ENCODE measurements at regions not wholly inside any gene's neighbourhood (a gene's known extent, or its start where the extent isn't known, plus 50 kb on each side); places are given as distances from the start of the nearest gene placed in this dataset.

- no peak for DNase-seq
Measured at GRCh38 chr1:208923946-208924720, 659.4 kb upstream of the CAMK1G start.

DNA sequence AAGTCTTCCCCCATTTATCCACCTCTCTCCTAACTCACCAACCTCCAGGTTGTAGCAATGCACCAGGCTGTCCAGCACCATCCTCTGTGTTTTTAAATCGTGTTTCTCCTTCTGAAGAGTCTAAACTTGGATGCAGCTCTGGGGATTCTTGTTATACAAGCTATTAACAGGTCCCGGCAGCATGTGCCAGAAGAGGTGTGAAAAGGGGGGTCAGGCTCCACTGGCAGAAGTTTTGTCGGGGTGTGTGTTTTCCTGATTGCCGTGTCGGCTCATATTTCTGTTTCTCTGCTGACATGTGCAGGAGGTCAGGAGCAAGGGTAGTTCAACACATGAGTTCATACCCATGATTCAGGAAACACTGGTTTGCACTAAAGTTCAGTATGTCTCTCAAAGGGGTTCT is 658.6 kb upstream of the CAMK1G start:
- no peak for DNase-seq

GRCh38 chr1:208928349-208929010 is 655.0 kb upstream of the CAMK1G start:
- DNase-seq = no peak

- no peak for DNase-seq
Measured at GRCh38 chr1:208929575-208929974, 653.9 kb upstream of the CAMK1G start.

DNA sequence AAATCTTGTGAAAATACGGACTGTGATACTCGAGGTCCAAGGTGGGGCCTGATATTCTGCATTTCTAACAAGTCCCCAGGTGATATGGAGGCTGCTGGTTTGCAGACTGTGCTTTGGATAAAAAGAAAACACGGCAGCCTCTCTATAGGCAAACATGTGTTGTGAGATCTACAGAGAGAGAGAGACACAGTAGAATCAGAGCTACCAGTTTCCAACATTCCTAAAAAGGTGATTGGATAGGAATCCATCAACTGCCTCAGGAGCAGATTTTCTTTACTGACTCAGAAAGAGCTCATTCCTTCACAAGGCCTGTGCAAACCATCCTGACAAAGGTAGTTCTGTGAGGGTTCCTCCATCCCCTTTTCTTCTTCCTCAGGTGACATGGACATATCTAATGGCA is 651.6 kb upstream of the CAMK1G start:
- no peak for DNase-seq

DNA sequence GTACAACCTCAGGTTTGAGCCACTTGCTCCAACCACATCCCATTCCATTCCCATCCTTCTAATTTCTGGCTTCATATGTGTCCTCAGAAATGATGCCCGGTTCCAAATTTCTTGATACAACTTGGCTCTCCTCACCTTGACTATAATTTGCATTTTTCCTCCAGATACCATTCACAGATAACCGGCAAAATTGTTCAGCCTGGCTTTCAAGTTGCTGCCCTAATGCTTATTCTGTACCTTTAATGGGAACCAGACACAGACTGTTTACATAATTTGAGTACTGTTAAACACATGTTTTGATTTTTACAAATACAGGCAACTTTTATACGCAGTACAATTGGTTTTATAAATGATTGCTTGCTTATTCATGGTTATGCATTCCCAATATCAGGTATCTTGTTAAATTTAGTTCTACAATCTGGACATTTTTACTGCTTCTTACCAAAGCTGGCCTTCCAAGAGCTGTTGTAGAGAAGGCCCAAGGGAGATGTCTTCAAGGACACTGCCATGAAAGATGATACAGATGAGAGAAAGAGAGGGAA is 649.5 kb upstream of the CAMK1G start:
- DNase-seq = no peak

GRCh38 chr1:208934933-208935332 is 648.6 kb upstream of the CAMK1G start:
- no peak for DNase-seq

DNA sequence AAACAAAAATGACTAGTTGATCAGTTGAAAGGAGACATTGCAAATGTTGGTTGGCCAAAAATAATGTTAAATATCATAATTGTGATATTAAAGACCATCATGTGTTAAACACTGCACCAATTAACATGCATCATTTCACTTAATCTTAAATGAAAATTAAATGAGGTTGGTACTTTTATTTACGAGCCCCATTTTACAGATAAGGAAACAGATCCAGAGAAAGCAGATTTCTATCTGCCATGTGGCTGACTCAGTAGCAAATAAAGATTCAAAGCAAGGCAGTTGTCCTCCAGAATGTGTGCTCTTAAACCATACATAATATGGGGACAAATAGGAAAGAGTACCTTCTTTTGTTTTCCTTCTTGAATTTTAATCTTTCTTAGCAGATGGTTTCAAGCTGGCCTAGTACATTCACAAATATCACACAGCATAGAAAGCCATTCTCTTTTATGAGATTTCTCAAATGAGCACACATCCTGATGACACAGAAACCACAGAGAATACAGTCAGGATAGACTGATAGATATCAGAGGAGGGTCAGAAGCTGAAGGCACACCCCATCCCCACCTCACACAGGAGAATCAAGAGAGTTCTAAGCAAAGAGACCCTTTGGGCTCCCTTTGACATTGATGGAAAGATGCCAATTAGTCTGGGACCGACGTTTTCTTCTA is 647.9 kb upstream of the CAMK1G start:
- DNase-seq = no peak

DNA sequence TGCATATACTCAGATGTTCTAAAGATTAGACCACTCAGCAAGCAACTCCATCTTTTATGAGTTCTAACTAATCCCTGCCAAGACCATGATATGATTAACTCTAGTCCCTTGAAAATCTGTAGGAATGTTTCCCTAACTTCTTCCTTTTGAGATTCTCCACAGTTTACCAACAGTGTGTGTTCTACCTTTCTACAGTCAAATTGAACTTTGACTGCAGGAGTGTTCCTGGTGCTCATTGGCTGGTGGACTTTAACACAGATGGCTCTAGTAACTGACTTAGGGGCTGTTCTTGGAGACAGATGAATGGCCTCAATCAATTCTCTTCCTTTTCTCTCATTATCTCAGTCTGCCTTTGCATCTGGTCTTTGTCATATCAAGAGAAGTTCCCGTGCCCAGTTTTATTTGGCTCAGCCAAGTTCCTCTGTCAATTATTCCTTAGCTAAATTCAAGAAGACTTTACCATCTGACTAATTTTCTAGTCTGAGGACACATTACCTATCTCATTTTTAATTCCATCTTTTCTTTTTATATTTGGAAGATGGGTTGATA is 643.9 kb upstream of the CAMK1G start:
- DNase-seq = no peak

DNA sequence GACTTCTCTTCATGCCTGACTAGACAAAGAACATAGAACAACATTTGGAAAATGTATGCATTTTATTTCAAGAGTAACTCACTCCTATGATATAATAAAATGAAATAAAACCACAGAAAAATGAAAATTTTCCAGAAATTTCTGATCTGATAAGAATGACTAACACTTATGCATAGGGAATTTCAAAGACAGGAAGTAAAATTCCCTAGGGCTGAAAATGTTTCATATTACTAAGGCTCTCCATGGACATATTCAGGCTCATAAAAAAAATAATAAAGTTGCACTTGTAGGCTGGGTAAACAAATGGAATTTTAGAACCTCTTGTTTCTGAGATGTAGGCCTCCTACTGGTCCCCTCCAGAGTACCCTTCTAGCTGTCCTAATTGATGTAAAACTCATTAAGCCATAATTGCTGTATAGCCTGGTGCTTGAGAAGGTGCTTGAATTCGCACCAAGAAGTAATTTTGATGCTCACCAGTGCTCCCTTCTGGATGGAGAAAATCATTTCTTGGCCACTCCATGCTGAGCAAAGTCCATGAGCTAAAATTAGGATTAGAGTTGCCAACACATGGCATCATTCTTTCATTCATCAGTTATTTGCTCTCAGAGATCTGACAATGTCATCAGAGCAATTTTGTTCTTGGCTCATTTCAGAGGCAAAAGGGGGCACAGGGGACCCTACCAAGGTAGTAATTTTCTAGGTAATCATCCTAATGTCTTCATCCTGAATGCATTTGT is 641.0 kb upstream of the CAMK1G start:
- DNase-seq = no peak

- DNase-seq = no peak
Measured at GRCh38 chr1:208943291-208943690, 640.2 kb upstream of the CAMK1G start.

GRCh38 chr1:208944981-208945451 is 638.5 kb upstream of the CAMK1G start:
- no peak for DNase-seq

DNA sequence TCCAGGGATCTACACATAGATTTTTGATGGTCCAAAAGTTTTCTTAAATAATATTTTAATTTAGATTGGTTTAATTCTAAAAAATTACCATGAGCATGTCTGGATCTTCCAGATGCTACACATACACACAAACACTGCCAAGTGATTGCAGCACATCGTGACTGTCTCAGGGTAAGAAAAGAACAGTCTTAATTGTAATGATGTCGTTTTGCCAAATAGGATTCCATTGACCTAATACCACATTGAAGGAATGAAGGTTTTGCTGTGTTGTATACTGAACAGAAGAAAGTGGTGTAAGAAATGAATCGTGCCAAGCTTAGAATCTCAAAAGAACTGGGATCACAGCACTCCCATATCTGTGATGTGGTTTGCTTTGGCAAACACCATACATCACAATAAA is 633.3 kb upstream of the CAMK1G start:
- DNase-seq = no peak

- no peak for DNase-seq
Measured at GRCh38 chr1:208951026-208951525, 632.4 kb upstream of the CAMK1G start.

DNA sequence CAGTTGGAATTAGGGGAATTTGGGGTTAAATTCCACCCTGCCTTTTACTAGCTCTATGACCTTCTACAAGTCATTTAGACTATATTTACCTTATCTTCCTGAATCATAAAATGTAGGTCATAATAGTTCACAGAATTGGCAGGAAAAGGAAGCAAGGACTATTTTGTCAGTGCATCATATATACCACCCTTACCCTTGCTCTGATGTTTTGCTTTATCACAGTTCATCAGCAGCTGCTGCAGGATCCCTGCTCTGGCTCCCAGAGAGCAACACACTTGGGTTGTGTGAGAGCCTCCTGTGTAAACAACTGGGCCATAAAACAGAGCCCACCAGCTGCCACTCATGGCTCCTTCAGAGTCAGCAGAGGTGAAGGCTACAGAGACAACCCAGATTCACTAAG is 631.6 kb upstream of the CAMK1G start:
- DNase-seq = peak; percentile 60

DNA sequence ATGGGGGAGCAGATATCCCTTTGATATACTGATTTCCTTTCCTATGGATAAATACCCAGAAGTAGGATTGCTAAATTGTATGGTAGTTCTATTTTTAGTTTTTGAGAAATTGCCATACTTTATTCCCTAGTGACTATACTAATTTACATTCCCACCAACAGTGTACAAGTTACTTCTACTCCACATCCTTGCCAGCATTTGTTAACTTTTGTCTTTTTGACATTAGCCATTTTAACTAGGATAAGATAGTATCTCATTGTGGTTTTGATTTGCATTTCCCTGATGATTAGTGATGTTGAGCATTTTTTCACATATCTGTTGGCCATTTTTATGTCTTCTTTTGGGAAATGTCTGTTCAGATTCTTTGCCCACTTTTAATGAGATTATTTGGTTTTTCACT is 620.6 kb upstream of the CAMK1G start:
- no peak for DNase-seq

- DNase-seq = no peak
Measured at GRCh38 chr1:208965351-208965750, 618.2 kb upstream of the CAMK1G start.

GRCh38 chr1:208967334-208967733 is 616.2 kb upstream of the CAMK1G start:
- DNase-seq = no peak

DNA sequence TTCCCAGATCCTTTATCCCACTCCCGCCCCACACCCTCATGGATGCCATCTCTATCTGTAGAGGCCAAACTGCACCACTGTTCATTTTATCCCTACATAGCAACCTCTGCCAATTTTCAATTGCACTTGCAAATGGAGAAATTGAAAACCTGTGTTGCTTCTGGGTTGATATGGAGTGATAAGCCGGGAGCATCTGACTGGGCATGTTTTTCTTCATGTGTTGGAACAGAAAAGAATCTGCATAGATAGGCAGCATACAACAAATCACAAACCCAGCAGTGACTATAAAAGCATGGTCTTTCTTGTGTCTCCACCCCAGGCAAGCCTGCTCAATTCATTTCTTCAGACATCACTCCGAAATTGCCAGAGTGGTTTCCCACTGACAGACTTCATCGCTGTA is 608.8 kb upstream of the CAMK1G start:
- DNase-seq = no peak

GRCh38 chr1:208975456-208975855 is 608.1 kb upstream of the CAMK1G start:
- DNase-seq = no peak

DNA sequence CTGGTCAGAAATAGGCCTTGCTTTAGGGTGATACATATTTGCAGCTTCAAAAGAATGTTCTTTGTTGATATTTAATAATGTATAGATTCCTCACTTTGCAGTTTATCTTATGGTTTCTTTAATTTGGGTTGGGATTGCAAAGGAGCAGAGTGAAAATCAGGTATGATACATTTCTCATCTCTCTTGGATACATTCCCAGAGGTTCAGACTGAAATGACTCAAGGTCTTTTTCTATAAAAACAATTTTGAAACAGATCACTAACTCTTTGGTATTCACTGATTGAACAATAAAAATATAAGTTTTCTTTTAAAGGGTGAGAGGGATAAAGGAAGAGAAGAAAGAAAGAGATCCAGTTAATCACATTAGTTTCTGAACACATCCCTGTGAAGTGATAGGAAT is 606.5 kb upstream of the CAMK1G start:
- DNase-seq = no peak

- DNase-seq = no peak
Measured at GRCh38 chr1:208977638-208978256, 605.8 kb upstream of the CAMK1G start.

Measured in islet precursor cell (in vitro differentiated cells).